SK-N-SH (cell line): ENCODE measurements at regions not wholly inside any gene's neighbourhood (a gene's known extent, or its start where the extent isn't known, plus 50 kb on each side); places are given as distances from the start of the nearest gene placed in this dataset.
A peak's percentile ranks its signal among the peaks of the same experiment; 100 is the strongest.

Experiments
- CTCF ChIA-PET: fragments of 300-600, 350-600 bp; formaldehyde crosslinking; extraction: SDS; loops from one replicate; lab custom pipeline; 2021; lab: Yijun Ruan, JAX
- POLR2A ChIA-PET: fragments of 350-600 bp; sonication (Branson Sonifier 250); formaldehyde crosslinking; extraction: SDS; loops from one replicate; lab custom pipeline; 2020; ENCODE audit warnings: antibody characterized with exemption, inconsistent platforms; lab: Yijun Ruan, JAX
- DNase-seq: peaks from one replicate; pipeline ENCODE4 v3.0.0; 2012
- H2AFZ ChIP-seq: fragments of 200-600 bp; sonication (generic); 2 replicates; pipeline ENCODE4 v1.8.1; 2016; ENCODE audit warnings: antibody characterized with exemption, mild to moderate bottlenecking, low read depth
- H3F3A ChIP-seq: fragments of 200-600 bp; sonication (generic); replicated peaks from 2 replicates; pipeline ENCODE3; 2016; ENCODE audit warnings: antibody characterized with exemption, mild to moderate bottlenecking; ENCODE audit not compliant: insufficient read depth
- H3K27ac ChIP-seq, 2 experiments: fragments of 200-500 bp in 1 of 2; fragments of 200-600 bp in 1 of 2; sonication (Bioruptor generic) in 1 of 2; sonication (generic), shearing (Covaris generic) in 1 of 2; 2 replicates each; pipeline versions ENCODE4 v1.5.1 to v1.6.1; 2014 to 2016; ENCODE audit warnings: low read depth in 2 of 2, inconsistent platforms in 1 of 2, low read length in 1 of 2, mild to moderate bottlenecking in 1 of 2, mixed read lengths in 1 of 2
- H3K27me3 ChIP-seq: fragments of 200-600 bp; sonication (generic), shearing (Covaris generic); 2 replicates; pipeline ENCODE4 v1.6.1; 2016; ENCODE audit warnings: mixed run types; ENCODE audit not compliant: insufficient read depth
- H3K36me3 ChIP-seq, 2 experiments: fragments of 200-500 bp in 1 of 2; fragments of 200-600 bp in 1 of 2; sonication (Bioruptor generic) in 1 of 2; sonication (generic) in 1 of 2; replicated peaks in 1 of 2; 2 replicates each; pipeline versions ENCODE3 to v1.5.1; 2014 to 2016; ENCODE audit warnings: low read length in 1 of 2, mild to moderate bottlenecking in 1 of 2; ENCODE audit not compliant: insufficient read depth in 2 of 2, control insufficient read depth in 1 of 2
- H3K4me1 ChIP-seq, 2 experiments: fragments of 200-500 bp in 1 of 2; fragments of 200-600 bp in 1 of 2; sonication (Bioruptor generic) in 1 of 2; sonication (generic), shearing (Covaris generic) in 1 of 2; 2 replicates each; pipeline versions ENCODE4 v1.5.1 to v1.6.1; 2014 to 2016; ENCODE audit warnings: low read depth in 1 of 2, low read length in 1 of 2, mixed run types in 1 of 2; ENCODE audit not compliant: insufficient read depth in 2 of 2, control insufficient read depth in 1 of 2
- H3K4me2 ChIP-seq: fragments of 200-600 bp; sonication (generic), shearing (Covaris generic); 2 replicates; pipeline ENCODE4 v1.6.1; 2017; ENCODE audit warnings: mixed run types
- H3K4me3 ChIP-seq, 2 experiments: fragments of 200-500 bp in 1 of 2; fragments of 200-600 bp in 1 of 2; sonication (Bioruptor generic) in 1 of 2; sonication (generic), shearing (Covaris generic) in 1 of 2; 2 replicates each; pipeline versions ENCODE4 v1.5.1 to v1.8.1; 2014 to 2016; ENCODE audit warnings: low read depth in 2 of 2, inconsistent platforms in 1 of 2, low read length in 1 of 2, mild to moderate bottlenecking in 1 of 2, mixed read lengths in 1 of 2, moderate library complexity in 1 of 2
- H3K79me2 ChIP-seq: fragments of 200-600 bp; sonication (generic); 2 replicates; pipeline ENCODE4 v1.8.1; 2017; ENCODE audit warnings: mild to moderate bottlenecking; ENCODE audit not compliant: insufficient read depth
- H3K9ac ChIP-seq: fragments of 200-600 bp; sonication (generic); 2 replicates; pipeline ENCODE4 v1.6.1; 2017; ENCODE audit warnings: mixed run types
- H3K9me2 ChIP-seq: fragments of 200-600 bp; sonication (generic); 2 replicates; pipeline ENCODE4 v1.6.1; 2017; ENCODE audit warnings: mixed run types
- H3K9me3 ChIP-seq: fragments of 200-600 bp; sonication (generic); 2 replicates; pipeline ENCODE4 v1.6.1; 2017; ENCODE audit warnings: mixed run types, mild to moderate bottlenecking, moderate library complexity
- H4K20me1 ChIP-seq: fragments of 200-600 bp; sonication (generic); 2 replicates; pipeline ENCODE4 v1.6.1; 2017; ENCODE audit warnings: mild to moderate bottlenecking, mixed run types; ENCODE audit not compliant: insufficient read depth
- EZH2phosphoT487 ChIP-seq: fragments of 200-600 bp; sonication (generic); IDR thresholded peaks from 2 replicates; pipeline ENCODE4 v1.6.1; 2017; ENCODE audit warnings: low read depth, mixed run types, mild to moderate bottlenecking, antibody characterized with exemption, moderate library complexity, borderline replicate concordance
- FOXM1 ChIP-seq: IDR thresholded peaks from 2 replicates; pipeline ENCODE4 v1.4.0; 2012; ENCODE audit warnings: low read depth, mild to moderate bottlenecking
- GATA2 ChIP-seq: sonication (generic); formaldehyde crosslinking; IDR thresholded peaks from 2 replicates; pipeline ENCODE4 v1.5.0; 2020; ENCODE audit warnings: mild to moderate bottlenecking, missing genetic modification reagents
- IRF3 ChIP-seq: fragments of 150-350 bp; IDR thresholded peaks from 2 replicates; pipeline ENCODE4 v1.6.1; 2016; ENCODE audit warnings: mild to moderate bottlenecking, low read depth, low read length
- MXI1 ChIP-seq: IDR thresholded peaks from 2 replicates; pipeline ENCODE4 v1.6.1; 2012; ENCODE audit warnings: mild to moderate bottlenecking, low read depth, low read length, improper control_type of control experiment
- RAD21 ChIP-seq: IDR thresholded peaks from 2 replicates; pipeline ENCODE4 v1.6.1; 2012; ENCODE audit warnings: mild to moderate bottlenecking, low read length
- SMC3 ChIP-seq: IDR thresholded peaks from 2 replicates; pipeline ENCODE4 v1.6.1; 2012; ENCODE audit warnings: low read depth, low read length, improper control_type of control experiment
- WGBS: methylation state at CpG from one replicate; pipeline ENCODE4 v1.1.6; 2017; ENCODE audit warnings: low lambda C conversion rate; 5-methylcytosine and 5-hydroxymethylcytosine counted together
- TF ChIP-seq, protein P1 (sequence below): fragments of 200-600 bp; sonication (generic); IDR thresholded peaks from 2 replicates; pipeline ENCODE4 v1.6.1; 2017; ENCODE audit warnings: antibody characterized with exemption, mild to moderate bottlenecking, moderate library complexity

GRCh38 chr4:181258569-181258968 lies 984.6 kb upstream of the TENM3 start:
- Histone ChIP-seq H3K79me2 (no peaks in the 10 kb centered on the region), H4K20me1 (no peaks in the 10 kb centered on the region), H2AFZ (no peak overlapping the region), H3K4me2 (no peak overlapping the region), H3K27me3 (no peaks in the 10 kb centered on the region), H3F3A (no peaks in the 10 kb centered on the region), H3K9me2 (no peaks in the 10 kb centered on the region), H3K27ac (no peak overlapping the region), H3K36me3 (no peaks in the 10 kb centered on the region), H3K4me3 (no peak overlapping the region), H3K4me1 (no peaks in the 10 kb centered on the region; a peak in 1 of 4 replicates), H3K9ac (no peak overlapping the region), H3K9me3 (no peaks in the 10 kb centered on the region)
- POLR2A ChIA-PET, result no interaction called here
- CTCF ChIA-PET, result interaction anchor here (1.1 to 1.3 kb wide), 2 partner anchors 12 to 265 kb away, joined by 3 to 4 read pairs; no protein-coding TSS in a partner anchor
- no peak for DNase-seq
- no peak for TF ChIP-seq FOXM1
- no peak for TF ChIP-seq MXI1
- WGBS, result 3% methylated on average over 2 of the region's 2 CpGs

DNA sequence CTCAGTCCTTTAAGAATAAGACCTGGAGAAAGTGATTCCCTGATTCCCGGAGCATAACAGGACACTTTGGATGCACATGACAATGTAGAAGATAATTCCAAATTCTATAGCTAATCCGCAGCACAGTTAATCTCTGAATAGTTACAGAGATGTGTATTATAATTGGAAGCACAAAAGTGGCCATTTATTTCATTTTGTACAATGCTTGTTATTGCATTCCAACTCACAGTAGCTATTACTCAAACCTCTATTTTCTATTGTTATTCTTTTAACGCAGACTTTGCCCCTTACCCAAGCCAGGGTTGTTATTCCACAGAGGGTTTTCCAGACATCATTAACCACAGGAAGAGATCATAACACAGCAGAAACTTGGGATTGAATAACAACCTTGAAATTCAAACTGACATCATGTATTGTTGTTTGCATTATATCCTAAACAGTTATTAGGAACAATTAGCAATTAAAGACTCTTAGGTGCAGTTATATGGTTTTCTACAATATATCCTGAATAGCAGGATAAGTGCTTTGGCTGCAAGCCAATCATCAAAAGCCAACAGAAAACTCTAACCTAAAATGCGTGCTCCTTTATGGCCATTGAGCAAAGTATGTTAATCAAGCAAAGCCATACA lies 984.0 kb upstream of the TENM3 start:
- CTCF ChIA-PET, result interaction anchor here (1.1 to 1.3 kb wide), 2 partner anchors 12 to 264 kb away, joined by 3 to 4 read pairs; no protein-coding TSS in a partner anchor
- WGBS, result 24% methylated on average over 4 of the region's 4 CpGs
- POLR2A ChIA-PET, result no interaction called here

DNA sequence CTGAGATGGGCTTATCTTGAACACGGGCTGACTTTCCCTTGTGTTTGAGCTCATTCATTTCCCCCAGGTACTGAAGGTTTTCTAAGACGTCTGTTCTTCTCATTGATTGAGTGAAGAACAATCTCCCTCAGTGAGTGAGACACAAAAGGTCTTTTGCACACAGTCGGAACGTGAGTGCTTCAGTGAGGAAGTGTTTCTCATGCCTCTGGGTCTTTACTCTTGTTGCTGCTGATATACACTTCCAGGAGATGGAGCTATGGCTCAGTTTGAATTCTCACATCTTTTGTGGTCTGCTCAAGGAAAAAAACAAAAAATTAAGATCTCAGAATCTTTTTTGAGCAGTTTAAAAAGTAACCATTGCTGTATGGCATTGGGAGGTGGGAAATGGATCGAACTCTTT lies 981.9 kb upstream of the TENM3 start:
- Histone ChIP-seq H2AFZ (no peak overlapping the region), H3K4me2 (no peak overlapping the region), H3K36me3 (no peaks in the 10 kb centered on the region), H3K27ac (no peak overlapping the region), H3F3A (no peaks in the 10 kb centered on the region), H3K9me3 (no peaks in the 10 kb centered on the region), H4K20me1 (no peaks in the 10 kb centered on the region), H3K4me1 (no peaks in the 10 kb centered on the region; a peak in 1 of 4 replicates), H3K4me3 (no peak overlapping the region), H3K9ac (no peak overlapping the region), H3K79me2 (no peaks in the 10 kb centered on the region), H3K9me2 (no peaks in the 10 kb centered on the region), H3K27me3 (no peaks in the 10 kb centered on the region)
- ChIA-PET CTCF (interaction anchor here (0.7 to 1.3 kb wide), 6 partner anchors 12 to 1660 kb away, joined by 3 to 4 read pairs (median 3); no protein-coding TSS in a partner anchor), POLR2A (no interaction called here)
- TF ChIP-seq, protein P1, sequence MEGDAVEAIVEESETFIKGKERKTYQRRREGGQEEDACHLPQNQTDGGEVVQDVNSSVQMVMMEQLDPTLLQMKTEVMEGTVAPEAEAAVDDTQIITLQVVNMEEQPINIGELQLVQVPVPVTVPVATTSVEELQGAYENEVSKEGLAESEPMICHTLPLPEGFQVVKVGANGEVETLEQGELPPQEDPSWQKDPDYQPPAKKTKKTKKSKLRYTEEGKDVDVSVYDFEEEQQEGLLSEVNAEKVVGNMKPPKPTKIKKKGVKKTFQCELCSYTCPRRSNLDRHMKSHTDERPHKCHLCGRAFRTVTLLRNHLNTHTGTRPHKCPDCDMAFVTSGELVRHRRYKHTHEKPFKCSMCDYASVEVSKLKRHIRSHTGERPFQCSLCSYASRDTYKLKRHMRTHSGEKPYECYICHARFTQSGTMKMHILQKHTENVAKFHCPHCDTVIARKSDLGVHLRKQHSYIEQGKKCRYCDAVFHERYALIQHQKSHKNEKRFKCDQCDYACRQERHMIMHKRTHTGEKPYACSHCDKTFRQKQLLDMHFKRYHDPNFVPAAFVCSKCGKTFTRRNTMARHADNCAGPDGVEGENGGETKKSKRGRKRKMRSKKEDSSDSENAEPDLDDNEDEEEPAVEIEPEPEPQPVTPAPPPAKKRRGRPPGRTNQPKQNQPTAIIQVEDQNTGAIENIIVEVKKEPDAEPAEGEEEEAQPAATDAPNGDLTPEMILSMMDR, result peak; percentile 35
- TF ChIP-seq RAD21 (peak; percentile 45), SMC3 (peak; percentile 13; the same call in 1 of the 2 replicates), IRF3 (no peak), GATA2 (CRISPR knock-in tag) (no peak)
- WGBS, result 36% methylated on average over 5 of the region's 5 CpGs
- no peak for DNase-seq

More for the DNA sequence above, 984.0 kb upstream of the TENM3 start:
- no peak overlapping the region for H3K4me2 ChIP-seq
- no peak overlapping the region for H2AFZ ChIP-seq
- H3K27me3 ChIP-seq, result no peaks in the 10 kb centered on the region
- H3F3A ChIP-seq, result no peaks in the 10 kb centered on the region
- H3K36me3 ChIP-seq, result no peaks in the 10 kb centered on the region
- H3K79me2 ChIP-seq, result no peaks in the 10 kb centered on the region
- H3K4me1 ChIP-seq, result no peaks in the 10 kb centered on the region; a peak in 1 of 4 replicates
- H3K4me3 ChIP-seq, result no peak overlapping the region
- H4K20me1 ChIP-seq, result no peaks in the 10 kb centered on the region
- H3K27ac ChIP-seq, result no peak overlapping the region
- no peak for TF ChIP-seq EZH2phosphoT487
- DNase-seq, result no peak
- H3K9me2 ChIP-seq, result no peaks in the 10 kb centered on the region
- H3K9me3 ChIP-seq, result no peaks in the 10 kb centered on the region
- H3K9ac ChIP-seq, result no peak overlapping the region
